DND-41 (cell line): ENCODE measurements at regions not wholly inside any gene's neighbourhood (a gene's known extent, or its start where the extent isn't known, plus 50 kb on each side); places are given as distances from the start of the nearest gene placed in this dataset.

Experiments
- EZH2 ChIP-seq: IDR thresholded peaks from 3 replicates; pipeline ENCODE4 v1.6.1; 2012; ENCODE audit warnings: borderline replicate concordance, low read depth, mild to moderate bottlenecking, moderate library complexity, low read length, inconsistent platforms; ENCODE audit not compliant: severe bottlenecking
- TF ChIP-seq, protein P1 (sequence below): IDR thresholded peaks from 2 replicates; pipeline ENCODE4 v1.5.1; 2012; ENCODE audit warnings: borderline replicate concordance, low read length, moderate library complexity, mild to moderate bottlenecking; ENCODE audit not compliant: poor library complexity, severe bottlenecking; ENCODE audit errors: extremely low read depth

DNA sequence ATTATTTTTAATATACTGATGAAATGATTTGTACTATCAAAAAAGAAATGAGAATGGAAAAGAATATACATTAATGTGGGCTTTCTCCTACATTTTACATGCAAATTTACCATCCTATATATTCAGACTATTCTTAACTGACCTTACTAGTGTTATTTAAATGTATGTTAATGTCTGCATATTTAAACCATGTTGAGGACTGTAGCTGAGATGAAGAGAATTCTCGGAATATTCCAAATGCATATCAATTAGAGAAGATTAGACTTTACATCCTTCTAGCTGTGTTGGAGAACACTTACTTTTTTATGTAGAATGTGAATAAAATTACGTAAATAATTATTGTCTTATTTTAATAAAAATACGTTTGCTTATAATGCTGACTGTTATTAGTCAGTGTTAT lies 990.1 kb upstream of the LRFN5 start:
- TF ChIP-seq, protein P1, sequence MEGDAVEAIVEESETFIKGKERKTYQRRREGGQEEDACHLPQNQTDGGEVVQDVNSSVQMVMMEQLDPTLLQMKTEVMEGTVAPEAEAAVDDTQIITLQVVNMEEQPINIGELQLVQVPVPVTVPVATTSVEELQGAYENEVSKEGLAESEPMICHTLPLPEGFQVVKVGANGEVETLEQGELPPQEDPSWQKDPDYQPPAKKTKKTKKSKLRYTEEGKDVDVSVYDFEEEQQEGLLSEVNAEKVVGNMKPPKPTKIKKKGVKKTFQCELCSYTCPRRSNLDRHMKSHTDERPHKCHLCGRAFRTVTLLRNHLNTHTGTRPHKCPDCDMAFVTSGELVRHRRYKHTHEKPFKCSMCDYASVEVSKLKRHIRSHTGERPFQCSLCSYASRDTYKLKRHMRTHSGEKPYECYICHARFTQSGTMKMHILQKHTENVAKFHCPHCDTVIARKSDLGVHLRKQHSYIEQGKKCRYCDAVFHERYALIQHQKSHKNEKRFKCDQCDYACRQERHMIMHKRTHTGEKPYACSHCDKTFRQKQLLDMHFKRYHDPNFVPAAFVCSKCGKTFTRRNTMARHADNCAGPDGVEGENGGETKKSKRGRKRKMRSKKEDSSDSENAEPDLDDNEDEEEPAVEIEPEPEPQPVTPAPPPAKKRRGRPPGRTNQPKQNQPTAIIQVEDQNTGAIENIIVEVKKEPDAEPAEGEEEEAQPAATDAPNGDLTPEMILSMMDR, result no peak
- no peak for TF ChIP-seq EZH2
